ENCODE measurements at regions not wholly inside any gene's neighbourhood (a gene's known extent, or its start where the extent isn't known, plus 50 kb on each side); places are given as distances from the start of the nearest gene placed in this dataset.

DNA sequence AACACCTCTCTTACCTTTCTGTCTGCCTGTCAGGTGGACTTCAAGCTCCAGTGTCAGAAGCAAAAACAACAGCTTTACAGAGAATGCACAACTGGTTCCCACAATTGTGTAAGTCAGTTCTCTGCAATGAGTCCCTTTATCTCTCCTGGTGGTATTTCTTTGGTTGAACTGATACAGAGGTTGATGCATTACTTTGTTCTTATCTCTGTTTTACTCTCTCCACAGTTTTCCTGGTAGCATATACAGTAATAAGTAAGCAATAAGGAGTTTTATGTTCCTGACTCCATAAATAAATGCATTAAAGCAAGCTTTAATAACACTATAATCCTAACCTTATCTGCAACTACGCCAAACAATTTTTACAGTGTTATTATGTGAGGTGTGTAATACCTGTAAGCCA lies 310.3 kb upstream of the GYPC start:
- H3K27me3 ChIP-seq (ENCODE audit: control insufficient read depth, insufficient read depth, low read length), result no peaks in the 10 kb centered on the region
- H3K14ac ChIP-seq (replicated peaks; ENCODE audit: low read depth, low read length), result no peak overlapping the region
- no peak overlapping the region for H3K27ac ChIP-seq (ENCODE audit: insufficient read depth, low read length)
- no peak overlapping the region for H2AK5ac ChIP-seq (ENCODE audit: low read depth, low read length)
- H3K23ac ChIP-seq (ENCODE audit: low read depth, low read length), result no peak overlapping the region
- ATAC-seq (ENCODE audit: low read depth) (no peak), DNase-seq (no peak)
- no peak overlapping the region for H2BK120ac ChIP-seq (ENCODE audit: low read depth, low read length)
- CTCF ChIA-PET, result no interaction called here
- H3K9ac ChIP-seq (ENCODE audit: low read depth, low read length), result no peak overlapping the region
- no peaks in the 10 kb centered on the region for H4K20me1 ChIP-seq (ENCODE audit: insufficient read depth, low read length)
- no peak overlapping the region for H4K91ac ChIP-seq (ENCODE audit: insufficient read depth, low read depth, low read length)
- intact Hi-C loops (cut with micrococcal nuclease) (no loop called here), dilution Hi-C loops (cut with HindIII; ENCODE audit: low sequenced_read_pairs, unreplicated experiment) (no loop called here), in situ Hi-C loops (cut with MboI; ENCODE audit: low sequenced_read_pairs) (no loop called here)
- no peak overlapping the region for H3K4me2 ChIP-seq (ENCODE audit: low read depth, low read length)
- no peak overlapping the region for H2AK9ac ChIP-seq (replicated peaks; ENCODE audit: low read depth, low read length, poor library complexity)
- no peaks in the 10 kb centered on the region for H3K9me1 ChIP-seq (ENCODE audit: insufficient read depth, low read length)
- no peaks in the 10 kb centered on the region for H3K36me3 ChIP-seq (ENCODE audit: control insufficient read depth, insufficient read depth, low read length)
- no peak overlapping the region for H4K5ac ChIP-seq (ENCODE audit: low read depth, low read length)
- POLR2A ChIA-PET (ENCODE audit: unreplicated experiment), result no interaction called here
- H4K8ac ChIP-seq (ENCODE audit: low read depth in 2 of 2, low read length in 2 of 2), result no peak overlapping the region
- no peak overlapping the region for H3K18ac ChIP-seq (ENCODE audit: low read depth, low read length)
- no peak overlapping the region for H2BK15ac ChIP-seq (ENCODE audit: low read depth, low read length)
- no peak overlapping the region for H2BK5ac ChIP-seq (ENCODE audit: low read depth, low read length, poor library complexity, severe bottlenecking)
- H3K79me1 ChIP-seq (ENCODE audit: low read depth in 1 of 2, low read length in 2 of 2), result no peaks in the 10 kb centered on the region
- WGBS, 2 experiments (ENCODE audit: extremely low coverage in 2 of 2, insufficient read length in 1 of 2), result no CpG with 5 or more reads among the region's 1 CpG
- H3K4ac ChIP-seq (ENCODE audit: low read depth, low read length), result no peak overlapping the region
- no peak overlapping the region for H3K4me3 ChIP-seq (ENCODE audit: insufficient read depth, low read depth, low read length)
- H3K4me1 ChIP-seq (ENCODE audit: control insufficient read depth, insufficient read depth, low read length), result no peaks in the 10 kb centered on the region
- no TSS peak for BruUV-seq (replicated peaks)
- H2BK20ac ChIP-seq (ENCODE audit: low read depth, low read length), result no peak overlapping the region
- no peak overlapping the region for H3K56ac ChIP-seq (ENCODE audit: extremely low read depth, insufficient read depth, low read length)
- H2AFZ ChIP-seq (replicated peaks; ENCODE audit: low read length, poor library complexity), result no peak overlapping the region
- peaks cover 2% of the 10 kb centered on the region; the same call in 1 of the 2 replicates for H3K9me3 ChIP-seq (ENCODE audit: control insufficient read depth, insufficient read depth, low read length)
- TF ChIP-seq BHLHE40 (IDR thresholded peaks at IDR 0.05; ENCODE audit: low read depth, low read length), result no peak
- TF ChIP-seq POLR2A (IDR thresholded peaks at IDR 0.05; ENCODE audit: low read depth, low read length), result no peak
- TF ChIP-seq MAFK (IDR thresholded peaks at IDR 0.05; ENCODE audit: low read depth, low read length), result no peak
- no peak for TF ChIP-seq SMC3 (IDR thresholded peaks at IDR 0.05; ENCODE audit: low read depth, low read length)
- TF ChIP-seq, protein P1, sequence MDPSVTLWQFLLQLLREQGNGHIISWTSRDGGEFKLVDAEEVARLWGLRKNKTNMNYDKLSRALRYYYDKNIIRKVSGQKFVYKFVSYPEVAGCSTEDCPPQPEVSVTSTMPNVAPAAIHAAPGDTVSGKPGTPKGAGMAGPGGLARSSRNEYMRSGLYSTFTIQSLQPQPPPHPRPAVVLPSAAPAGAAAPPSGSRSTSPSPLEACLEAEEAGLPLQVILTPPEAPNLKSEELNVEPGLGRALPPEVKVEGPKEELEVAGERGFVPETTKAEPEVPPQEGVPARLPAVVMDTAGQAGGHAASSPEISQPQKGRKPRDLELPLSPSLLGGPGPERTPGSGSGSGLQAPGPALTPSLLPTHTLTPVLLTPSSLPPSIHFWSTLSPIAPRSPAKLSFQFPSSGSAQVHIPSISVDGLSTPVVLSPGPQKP (IDR thresholded peaks at IDR 0.05; ENCODE audit: borderline replicate concordance, low read depth, low read length), result no peak

Measured in IMR-90 (cell line).